Left forelimb (tissue), 1 donor: ENCODE measurements at regions not wholly inside any gene's neighbourhood (a gene's known extent, or its start where the extent isn't known, plus 50 kb on each side); places are given as distances from the start of the nearest gene placed in this dataset.
"Not testable (repeated sequence)": the region's sequence is repeated elsewhere in the genome, so short reads cannot be mapped to it uniquely, and the experiment has no call there.

Experiments
- DNase-seq: peaks from one replicate; pipeline ENCODE4 v3.0.0-alpha.2; 2018; ENCODE audit warnings: low spot score

DNA sequence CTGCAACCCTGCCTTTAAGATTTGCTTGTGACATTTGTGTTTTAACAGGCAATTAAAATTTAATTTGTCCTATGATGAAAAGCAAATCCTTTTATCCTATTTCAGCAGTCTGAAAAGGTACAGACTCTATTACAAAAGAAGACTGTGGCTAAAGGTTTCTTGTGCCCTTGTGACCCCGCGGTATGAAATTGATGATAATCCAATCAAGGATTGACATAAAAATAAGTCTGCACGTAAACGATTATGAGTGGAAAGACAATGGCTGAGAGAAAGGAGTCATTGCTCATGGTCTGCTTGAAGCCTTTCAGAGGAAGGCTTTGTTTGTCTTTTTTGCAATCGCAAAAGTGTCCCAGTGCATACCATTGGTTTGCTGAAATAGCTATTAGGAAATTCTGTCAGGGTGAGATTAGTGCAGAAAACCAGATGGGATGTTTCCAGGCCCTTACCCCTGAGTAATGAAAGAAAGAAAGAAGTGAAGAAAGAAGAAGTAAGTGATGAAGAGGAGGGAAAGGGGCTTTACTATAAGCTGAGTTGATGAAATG, 867.8 kb upstream of the CDH8 start:
- no peak for DNase-seq

DNA sequence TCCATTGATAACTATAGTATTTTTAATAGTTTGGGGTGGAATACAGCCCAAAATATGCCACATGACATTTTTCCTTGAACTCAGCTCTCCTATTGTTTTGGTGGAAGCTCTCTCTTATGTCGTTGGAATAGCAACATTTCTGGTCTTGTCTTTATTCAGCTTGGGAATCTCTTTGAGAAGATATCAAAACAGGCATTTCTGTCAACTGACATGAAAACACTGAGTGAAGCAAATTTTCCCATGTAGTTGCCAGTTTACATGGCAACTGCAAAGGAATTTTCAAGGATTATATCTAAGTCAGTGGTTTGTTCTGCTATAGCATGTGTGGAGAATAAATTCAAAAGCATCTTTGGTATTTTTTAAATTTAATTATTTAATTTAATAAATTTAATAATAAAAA, 863.5 kb upstream of the CDH8 start:
- no peak for DNase-seq

DNA sequence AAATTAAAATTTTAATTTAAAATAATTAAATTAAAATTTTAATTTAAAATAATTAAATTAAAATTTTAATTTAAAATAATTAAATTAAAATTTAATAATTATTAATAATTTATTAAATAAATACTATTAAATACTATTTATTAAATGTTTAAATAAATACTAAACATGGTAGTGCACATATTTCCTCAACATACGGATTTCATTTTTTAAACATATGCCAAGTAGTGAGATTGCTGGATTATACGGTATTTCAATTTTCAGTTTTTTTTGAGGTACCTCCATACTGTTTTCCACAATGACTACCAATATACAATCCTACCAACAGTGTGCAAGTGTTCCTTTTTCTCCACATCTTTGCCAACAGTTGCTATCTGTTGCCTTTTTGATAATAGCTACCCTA, 852.9 kb upstream of the CDH8 start:
- no peak for DNase-seq

DNA sequence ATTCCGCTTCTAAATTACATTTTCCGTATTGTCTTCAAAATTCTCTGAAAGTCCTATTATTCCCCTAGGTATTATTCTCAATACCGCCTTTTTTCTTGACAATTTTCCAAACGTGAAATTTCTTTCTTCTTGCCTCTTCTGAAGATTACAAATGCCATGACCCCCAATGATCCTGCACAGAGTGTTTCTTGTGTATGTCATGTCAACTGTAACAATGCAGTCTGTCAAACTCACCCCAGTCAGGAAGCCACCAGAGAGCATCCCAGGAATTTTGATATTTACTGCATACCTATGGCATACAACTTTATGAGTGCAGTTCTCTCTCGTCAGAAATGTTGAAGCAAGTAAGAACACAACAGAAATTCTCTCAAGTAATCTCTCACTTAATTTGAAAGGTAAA, 847.3 kb upstream of the CDH8 start:
- no peak for DNase-seq

DNA sequence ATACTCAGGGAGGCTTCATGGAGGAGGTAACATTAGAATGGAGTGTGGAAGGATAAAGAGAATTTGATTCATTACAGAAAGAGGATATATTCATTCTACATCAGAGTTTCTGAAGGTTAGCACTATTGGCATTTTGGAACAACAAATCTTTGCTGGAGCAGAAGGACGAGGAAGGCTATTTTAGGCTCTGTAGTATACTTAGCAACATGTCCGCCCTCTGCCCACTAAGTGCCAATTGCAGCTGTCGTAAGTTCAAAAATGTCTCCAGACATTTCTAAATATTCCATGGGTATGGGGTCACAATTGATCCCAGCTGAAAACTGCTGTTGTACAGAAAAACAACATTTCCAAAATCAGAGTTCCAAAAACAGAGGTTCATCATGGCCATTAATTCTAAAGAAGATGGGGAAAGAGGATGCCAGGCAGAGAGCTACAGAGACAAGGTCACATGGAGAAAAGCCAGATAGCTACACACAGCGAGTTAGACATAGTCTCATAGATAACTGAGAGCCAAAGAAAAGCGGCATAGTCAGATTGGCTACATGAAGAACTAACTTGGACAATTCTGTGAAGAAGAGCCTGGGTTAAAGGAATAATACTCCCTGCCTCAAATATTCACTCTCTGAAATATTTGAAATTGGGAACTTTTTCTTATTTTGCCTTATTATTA, 846.4 kb upstream of the CDH8 start:
- no peak for DNase-seq

DNA sequence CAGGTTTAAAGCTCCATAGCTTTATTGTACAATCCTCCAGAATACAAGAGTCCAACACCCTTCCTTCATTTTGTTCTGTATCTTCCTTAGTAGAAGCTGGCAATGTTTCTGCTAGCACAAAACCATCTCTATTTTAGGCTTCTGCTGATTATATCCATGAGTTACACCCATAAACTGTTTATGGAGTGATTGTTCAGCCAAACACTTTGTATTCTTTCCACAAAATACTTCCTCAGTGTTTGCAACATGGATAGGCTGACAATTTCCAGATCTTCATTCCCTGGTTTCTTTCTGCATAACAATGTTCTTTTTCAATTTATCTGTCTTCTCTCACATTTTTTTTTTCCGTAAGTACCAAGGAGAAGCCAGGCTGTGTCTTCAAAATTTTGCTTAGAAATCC, 839.9 kb upstream of the CDH8 start:
- DNase-seq: no peak

DNA sequence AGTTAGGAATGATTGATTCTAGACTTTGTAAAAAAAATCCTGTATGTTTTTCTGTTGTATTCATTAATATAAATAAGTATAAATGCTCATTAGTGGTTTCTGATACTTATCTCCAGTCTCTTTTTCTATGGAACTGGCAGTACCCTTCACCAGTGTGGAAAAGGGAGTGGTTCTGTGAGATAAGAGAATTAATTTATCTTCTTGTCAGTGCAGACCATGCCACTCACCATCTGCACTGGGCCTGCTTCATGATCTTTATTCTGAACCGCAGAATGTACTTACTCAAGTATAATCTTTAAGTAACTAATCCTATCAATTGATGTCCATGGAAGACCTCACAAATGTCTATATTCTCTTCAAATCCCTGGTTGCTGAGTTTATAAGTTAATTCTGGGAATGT, 836.1 kb upstream of the CDH8 start:
- DNase-seq: no peak

DNA sequence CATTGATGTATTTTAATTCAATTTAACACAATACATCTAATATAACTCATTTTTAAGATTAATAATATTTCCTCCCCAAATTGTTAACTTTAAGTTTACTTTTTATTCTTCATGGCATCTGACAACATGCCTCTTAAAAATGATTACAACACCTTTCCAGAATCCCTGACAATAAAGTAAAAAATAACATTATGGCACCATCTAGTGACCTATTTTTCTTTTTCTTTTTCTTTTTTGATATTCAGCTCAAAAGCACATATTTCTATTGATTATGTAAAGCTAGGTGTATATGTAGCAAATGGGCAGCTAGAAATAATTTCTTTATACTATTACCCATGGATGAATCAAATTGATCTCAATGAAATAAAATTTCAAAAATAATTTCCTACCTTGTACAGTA, 834.3 kb upstream of the CDH8 start:
- no peak for DNase-seq

DNA sequence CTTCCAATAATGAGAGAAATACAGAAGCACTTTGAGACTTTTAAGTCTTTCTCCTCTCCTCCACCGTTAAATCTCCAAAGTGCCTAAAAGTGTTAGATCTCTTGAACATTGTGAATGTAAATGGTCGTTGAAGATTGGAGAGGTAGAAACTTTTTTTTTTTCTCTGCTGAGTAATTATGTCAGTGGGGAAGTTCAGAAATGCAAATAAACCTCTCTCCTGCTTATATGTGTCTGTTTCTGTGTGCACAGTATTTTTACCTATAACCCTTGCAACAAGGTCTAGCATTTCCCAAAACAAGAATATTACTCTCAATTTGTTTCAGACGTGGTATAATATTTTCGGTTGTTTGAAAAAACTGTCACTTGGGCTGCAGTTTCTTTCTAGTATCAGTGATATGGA, 833.6 kb upstream of the CDH8 start:
- DNase-seq: no peak

DNA sequence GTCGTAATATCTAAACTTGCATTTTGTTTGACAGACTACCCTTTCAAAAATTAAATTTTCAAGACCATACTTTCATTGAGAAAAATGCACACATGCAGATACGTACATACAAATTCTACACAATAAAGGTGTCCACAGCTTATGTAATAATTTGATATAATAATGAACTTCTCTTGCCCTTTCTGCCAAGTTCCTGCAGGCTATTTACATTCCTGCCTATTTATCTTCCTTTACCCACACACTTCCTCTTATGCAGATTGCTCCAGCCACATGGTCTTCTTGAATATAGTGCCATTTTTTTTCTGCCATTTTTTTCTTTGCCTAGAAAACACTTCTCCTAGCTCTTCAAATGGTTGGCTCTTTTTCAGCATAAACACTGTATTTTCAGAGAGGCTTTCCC, 826.9 kb upstream of the CDH8 start:
- DNase-seq: no peak

DNA sequence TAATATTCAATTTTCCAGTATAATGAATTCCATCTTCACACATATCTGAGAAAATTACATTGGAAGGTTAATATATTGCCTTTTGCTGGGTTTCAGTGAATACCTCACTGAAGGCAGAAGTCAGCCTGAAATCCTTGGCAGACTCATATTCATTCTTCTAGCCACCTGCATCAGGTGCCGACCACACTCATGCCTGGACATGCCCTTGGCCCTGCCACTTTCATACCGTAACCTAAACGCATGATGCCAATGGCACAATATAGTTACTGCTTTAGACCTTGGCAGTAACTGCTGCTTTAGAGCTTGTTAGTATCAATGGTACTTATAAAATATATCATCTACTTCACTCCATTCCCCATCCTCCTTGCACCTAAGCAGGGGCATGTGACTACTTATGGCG, 817.6 kb upstream of the CDH8 start:
- no peak for DNase-seq

DNA sequence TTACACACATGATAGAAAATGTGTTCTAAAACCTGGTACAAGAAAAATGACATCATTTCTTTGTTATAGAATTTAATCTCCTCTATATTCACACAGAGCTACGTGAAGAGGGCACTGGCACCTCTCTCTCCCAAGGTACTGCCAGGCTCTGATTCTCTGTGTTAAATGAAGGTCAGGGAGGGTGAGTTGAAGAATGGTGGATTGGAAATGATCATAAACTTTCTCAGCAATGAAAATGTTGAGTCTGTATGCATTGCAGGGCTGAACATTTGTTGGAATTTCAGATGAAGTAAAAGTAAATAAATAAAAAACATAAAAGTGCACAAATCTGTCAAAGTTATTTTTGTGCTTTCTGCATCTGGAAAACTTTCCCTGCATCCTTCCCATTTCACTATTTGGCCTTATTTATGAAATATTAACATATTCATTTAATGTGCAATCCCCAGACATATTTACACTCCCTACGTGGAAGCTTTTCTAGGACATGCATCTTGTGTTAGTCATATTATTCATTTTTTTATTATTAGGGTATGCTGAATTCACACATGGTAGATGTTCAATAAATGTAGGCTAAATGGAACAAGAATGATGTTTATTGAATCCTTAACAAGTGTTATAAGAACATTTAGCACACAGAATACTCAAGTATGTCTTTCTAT, 810.3 kb upstream of the CDH8 start:
- no peak for DNase-seq

DNA sequence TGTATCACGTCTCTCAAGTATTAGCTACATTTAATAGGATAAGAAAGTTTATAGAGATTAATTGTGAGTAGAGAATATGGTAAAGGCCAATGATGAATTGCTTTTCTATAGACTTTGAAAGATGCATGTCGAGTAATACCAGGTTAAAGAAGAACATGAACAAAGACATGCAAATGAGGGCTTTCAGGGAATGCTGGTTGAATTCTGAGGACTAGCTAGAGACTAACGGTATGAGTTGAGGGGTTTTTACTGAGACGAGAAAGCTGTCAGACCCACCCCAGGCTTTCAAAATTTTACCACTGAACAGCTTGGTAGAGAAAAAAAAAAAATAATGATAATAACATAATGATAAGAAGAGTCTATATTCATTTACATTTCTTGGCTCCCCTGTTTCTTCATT, 796.0 kb upstream of the CDH8 start:
- DNase-seq: no peak

DNA sequence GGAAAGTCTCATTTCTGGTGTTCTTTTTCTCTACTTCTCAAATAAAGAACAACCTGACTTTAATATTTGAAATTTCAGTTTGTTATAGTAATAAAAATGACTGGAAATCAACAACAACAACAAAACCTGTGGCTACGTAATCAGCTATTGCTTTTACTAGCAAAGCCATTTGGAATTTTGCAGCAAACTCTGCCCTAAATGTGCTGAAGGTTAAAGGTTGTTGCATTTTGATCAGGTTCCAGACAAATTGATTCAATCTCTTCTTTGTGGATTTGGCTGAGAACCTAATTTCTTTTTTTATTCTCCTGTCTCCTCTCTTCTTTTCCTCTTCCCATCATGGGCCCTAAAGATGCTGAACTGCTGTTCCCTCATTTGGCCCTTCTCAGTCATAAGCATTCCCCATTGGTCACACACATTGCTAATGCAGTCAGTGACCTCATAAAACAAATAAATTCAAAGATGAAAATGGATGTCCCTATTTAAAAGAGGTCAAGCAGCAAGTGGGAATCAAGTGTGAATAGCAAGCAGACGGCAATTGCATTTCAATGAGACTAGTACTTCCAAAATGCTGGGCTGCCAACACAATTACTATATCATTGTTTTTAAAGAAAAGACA, 795.1 kb upstream of the CDH8 start:
- no peak for DNase-seq

DNA sequence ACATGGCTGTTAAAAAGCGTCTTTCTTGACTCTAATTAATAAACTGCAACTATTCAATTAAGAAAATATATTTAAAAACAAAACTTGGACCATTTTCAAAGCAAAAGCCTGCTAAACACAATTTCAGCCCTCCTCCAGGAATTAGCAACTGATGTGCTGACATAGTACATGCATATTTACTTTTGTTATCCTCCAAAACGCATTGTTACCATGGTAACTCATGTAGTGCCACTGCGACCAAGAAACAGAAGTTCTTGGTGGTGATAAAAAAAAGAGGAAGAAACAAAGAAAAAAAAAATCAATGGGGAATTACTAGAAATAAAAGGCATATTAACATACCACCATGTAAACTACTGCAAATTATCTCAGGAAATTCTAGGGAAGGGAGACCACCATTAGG, 793.4 kb upstream of the CDH8 start:
- no peak for DNase-seq

DNA sequence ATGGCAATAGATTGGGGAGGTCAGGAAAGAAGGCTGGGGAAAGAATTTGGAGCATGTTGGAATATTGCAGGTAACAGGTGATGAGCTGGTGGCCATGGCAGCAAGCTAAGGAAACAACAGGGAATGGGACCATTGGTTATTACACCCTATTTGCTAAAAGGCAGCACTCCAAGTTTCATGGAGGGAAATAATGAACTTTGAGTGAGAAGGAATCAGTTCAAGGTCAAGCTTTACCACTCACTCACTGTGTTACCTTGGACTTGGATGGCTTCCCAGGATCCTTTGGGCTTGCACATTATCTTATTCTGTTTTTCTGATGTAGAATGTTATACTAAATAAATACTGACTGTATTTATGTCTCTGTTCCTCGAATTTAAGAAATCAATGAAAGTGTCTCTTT, 792.8 kb upstream of the CDH8 start:
- no peak for DNase-seq

DNA sequence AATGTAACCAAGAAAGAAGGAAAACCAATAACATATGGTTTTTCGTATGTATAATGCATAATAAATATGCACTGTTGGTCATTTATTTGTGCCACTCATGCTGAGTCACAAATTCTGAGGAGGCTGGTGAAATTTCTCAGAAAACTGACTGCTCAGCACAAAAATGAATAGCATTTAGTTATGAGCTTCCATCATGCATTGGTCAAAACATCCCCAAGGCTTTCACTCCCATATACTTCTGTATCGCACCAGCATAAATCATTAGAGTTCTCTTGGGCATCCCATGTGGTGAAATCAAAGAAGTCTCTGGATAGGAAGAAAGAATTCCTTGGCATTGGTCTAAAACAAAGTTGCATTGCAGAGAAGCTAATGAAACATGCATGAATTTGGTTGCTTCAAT, 785.6 kb upstream of the CDH8 start:
- DNase-seq: no peak

DNA sequence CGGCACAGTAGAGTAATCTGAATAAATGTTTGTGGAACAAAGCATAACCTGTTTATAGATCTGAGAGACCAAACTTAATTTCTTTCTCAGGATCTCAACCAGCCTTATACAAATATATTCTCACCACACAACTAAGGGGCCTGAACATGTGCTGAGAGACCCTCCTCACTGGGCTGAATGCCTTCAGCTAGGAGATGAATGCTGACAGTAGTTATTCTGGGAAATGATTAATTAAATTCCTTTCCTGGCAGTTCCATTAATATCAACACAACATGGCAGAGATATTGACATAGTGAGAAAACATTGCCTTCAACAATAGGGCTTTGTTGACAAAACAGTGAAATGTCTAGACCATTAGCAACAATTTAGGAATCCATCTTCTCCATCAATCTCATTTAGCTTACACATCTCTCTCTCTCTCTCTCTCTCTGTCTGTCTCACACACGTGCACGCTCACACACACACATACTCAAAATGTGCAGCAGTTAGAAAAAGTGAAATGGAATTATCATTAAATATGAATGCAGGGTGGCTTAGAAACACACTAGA, 780.8 kb upstream of the CDH8 start:
- DNase-seq: no peak

DNA sequence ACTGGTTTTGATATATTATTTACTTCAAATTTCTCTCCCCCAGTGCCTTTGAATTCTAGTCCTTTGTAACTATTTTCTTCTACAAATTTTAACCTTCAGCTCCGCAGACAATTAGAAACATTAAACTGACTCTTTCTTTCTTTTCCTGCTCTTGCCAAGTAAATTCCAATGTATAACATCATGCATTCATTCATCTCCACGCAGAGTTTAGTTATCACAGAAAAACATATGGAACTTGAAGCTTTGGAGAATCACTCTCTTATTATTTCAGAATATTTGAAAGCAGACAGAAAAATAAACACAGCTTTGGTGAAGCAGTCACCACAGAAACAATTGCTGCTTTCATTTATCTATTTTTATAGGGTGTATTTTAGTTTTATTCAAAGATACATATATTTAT, 778.7 kb upstream of the CDH8 start:
- DNase-seq: no peak

DNA sequence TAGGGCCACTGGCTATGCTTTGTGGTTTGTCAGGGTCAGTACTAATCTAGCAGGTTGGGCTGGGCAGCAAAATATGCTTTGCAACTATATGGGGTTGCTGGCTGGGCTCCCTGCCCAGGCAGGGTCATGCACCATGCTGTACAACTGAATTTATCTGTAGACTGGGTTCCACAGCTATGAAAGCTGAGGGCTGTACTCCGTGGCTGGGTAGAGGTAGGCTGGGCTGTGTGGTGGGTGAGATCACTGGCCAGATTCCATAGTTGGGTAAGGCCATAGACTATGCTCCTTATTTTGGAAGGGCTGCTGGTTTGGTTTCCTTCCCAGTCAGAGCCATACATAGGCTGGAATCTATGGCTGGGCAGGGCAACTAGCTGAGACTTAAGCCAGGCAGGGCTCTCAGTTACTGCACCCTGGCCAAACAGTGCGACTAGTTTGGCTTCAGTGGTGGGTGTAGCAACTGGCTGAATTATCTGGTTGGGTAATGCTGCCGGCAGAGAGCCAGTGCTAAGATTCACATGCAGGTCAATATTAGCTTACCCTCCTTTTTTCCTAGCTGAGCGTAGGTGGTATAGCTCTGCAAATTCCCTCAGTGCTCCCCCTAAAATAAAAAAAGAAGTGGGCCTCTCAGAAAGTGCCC, 769.1 kb upstream of the CDH8 start:
- DNase-seq: no peak

DNA sequence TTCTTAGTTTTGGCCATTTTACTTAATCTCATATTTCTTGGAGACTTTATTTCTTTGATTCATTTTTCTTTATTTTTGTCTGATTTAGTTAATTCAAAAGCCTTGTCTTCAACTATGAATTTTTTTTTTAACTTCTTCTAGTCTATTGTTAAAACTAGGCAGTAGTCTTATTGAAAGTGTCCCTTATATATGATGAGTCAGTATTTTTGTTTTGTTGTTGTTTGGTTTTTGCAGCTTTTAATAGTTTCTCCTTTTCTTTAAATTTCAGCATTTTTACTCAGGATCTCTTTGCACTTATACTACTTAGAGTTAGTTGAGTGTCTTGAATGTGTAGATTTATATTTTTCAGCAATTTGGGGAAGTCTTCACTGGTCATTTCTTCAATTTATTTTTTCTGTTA, 758.5 kb upstream of the CDH8 start:
- DNase-seq: no peak

DNA sequence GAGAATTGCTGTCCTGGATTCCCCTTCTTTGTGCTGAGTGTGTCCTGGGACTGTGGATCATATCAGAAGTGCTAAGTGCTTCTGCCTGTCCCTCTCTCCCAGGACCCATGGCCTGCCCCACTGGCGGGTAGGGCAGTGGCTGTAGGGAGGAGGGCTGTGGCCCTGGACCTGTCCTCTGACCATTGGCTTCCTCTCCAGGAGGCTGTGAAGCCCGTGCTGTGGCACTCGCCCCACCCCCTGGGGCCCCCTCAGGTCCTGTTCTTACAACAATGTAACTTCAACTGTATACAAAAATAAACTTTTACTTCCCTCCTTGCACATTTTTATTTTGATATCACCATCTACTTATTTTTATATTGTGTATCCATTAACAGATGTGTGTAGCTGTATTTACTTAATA, 743.8 kb upstream of the CDH8 start:
- DNase-seq: not testable (repeated sequence)

DNA sequence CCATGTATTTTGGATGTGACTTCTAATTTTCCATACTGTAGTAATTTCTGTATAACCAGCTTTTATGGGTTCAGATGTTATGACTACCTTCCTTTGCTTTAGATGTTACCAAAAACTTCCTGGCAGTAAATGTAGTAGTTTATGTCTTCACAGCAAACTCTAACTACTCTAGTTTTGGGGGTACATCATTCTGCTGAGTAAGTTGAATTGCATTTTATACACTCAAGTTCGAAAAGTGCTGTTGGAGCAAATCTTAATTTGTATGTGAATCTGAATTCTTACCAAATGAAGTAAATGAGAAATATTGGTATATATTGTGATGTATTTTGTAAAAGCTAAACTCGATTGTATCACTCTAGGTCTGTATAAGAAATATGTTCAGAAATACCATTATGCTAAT, 728.3 kb upstream of the CDH8 start:
- DNase-seq: no peak
